ENCODE measurements at regions not wholly inside any gene's neighbourhood (a gene's known extent, or its start where the extent isn't known, plus 50 kb on each side); places are given as distances from the start of the nearest gene placed in this dataset.
A peak's percentile ranks its signal among the peaks of the same experiment; 100 is the strongest.

- no peak for DNase-seq (ENCODE audit: low spot score)
Observed at GRCh38 chr10:7478727-7479457, 68.1 kb upstream of the SFMBT2 start.

DNA sequence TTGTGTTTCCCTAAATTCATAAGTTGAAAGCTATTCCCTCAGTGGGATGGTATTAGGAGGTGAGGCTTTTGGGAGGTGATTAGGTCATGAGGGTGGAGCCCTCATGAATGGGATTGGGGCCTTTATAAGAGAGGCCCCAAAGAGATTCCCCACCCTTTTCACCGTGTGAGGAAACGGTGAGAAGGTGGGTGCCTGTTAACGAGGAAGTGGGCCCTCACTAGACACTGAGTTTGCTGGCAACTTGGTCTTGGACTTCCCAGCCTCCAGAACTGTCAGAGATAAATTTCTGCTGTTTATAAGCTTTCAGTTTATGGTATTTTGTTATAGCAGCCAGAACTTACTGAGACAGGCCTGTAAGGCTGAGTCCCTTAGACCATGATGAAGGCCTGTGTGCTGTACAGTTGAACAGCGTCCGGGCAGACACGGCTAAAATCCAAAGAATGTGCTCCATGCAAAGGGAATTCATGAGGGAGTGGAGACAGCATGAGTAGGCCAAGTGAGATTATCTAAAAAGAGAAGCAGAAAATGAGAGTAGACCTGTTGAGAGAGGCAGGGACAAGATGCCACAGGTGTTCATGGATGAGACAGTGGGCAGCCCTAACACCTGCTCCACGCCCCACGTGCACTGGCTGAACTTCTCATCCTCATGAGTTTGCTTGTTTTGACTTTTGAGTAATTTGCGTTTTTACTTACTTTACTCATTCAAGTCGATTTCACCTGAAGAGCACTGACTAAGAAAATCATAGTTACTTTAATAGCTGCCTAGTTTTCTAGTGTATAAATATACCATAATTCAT, 66.9 kb upstream of the SFMBT2 start:
- no peak for DNase-seq (ENCODE audit: low spot score)

GRCh38 chr10:7475939-7476338, 65.1 kb upstream of the SFMBT2 start:
- DNase-seq (ENCODE audit: low spot score), result peak; percentile 58

- peak; percentile 61 for DNase-seq (ENCODE audit: low spot score)
Observed at GRCh38 chr10:7475046-7475911, 64.4 kb upstream of the SFMBT2 start.

DNA sequence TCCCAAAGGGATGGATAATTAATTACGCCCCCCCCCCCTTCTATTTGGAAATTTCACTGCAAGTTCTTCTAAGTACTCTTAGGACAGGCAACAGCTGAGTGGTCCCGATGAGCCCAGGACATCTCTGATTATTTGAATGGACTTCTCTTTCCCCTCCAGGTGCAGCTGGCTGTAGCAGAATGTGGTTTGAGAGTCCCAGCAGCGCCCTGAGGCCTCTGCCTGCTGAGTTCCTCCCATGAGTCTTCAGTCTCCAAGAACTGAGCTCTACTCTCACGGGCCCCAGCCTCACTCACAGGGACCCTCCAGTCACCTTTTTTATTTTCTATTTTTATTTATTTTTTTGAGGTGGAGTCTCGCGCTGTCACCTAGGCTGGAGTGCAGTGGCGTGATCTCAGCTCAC, 63.6 kb upstream of the SFMBT2 start:
- no peak for DNase-seq (ENCODE audit: low spot score)

DNA sequence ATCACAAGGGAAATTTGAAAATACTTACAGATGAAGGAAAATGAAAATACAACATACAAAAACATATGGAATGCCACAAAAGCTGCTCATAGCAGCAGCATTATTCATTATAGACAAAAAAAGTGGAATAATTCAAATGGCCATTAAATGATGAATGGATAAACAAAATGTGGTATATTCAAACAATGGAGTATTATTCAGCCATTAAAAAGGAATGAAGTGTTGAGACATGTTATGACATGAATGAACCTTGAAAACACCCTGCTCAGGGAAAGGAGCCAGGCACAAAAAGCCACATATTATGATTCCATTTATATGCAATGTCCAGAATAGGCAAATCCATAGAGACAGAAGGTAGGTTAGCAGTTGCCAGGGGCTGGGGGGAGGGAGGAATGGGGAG, 62.6 kb upstream of the SFMBT2 start:
- DNase-seq (ENCODE audit: low spot score), result no peak

DNA sequence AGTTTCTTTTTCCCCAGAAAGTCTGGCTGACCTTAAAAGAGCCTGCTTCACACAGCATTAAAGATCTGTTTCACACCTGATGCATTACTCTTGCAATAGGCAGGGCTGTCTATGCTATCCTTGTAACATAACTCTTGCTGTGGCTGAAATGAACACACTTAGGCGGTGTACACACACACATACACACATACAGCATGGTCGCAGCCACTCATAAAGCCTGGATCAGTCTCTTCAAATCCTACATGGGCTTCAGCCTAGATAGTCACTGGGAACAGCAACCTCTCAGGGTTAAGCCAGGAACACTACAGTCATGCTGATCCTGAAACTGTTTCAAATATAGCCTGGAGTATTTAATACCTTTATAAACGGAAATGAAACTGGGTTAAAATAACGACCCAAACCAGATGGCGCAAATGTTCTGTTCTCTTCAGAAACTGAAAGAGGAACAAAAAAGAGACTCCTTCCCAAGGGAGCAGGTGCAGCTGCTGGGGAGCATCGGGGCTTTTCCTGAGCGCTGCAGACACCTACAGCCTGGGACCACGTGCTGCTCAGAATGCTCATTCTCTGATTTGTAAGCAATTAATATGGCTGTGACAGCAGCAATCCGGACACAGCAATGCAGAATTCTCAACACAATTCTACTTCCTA, 61.0 kb upstream of the SFMBT2 start:
- peak; percentile 57 for DNase-seq (ENCODE audit: low spot score)

- no peak for DNase-seq (ENCODE audit: low spot score)
Observed at GRCh38 chr10:7470371-7470770, 59.5 kb upstream of the SFMBT2 start.

- DNase-seq (ENCODE audit: low spot score), result no peak
Observed at GRCh38 chr10:7467031-7467667, 56.3 kb upstream of the SFMBT2 start.

- no peak for DNase-seq (ENCODE audit: low spot score)
Observed at GRCh38 chr10:7464691-7465090, 53.9 kb upstream of the SFMBT2 start.

Measured in globus pallidus (tissue), 1 donor.